K562 (cell line): ENCODE measurements at regions not wholly inside any gene's neighbourhood (a gene's known extent, or its start where the extent isn't known, plus 50 kb on each side); places are given as distances from the start of the nearest gene placed in this dataset.

Experiments used
- CTCF ChIP-seq, 3 experiments: IDR thresholded peaks in 2 of 3; conservative IDR thresholded peaks in 1 of 3; 2 replicates each; pipeline ENCODE4 v1.5.1; 2011 to 2012; ENCODE audit warnings: low read length in 3 of 3, mild to moderate bottlenecking in 3 of 3, control low read depth in 2 of 3, improper control_type of control experiment in 1 of 3, inconsistent platforms in 1 of 3, low read depth in 1 of 3, mixed read lengths in 1 of 3, moderate library complexity in 1 of 3; ENCODE audit not compliant: insufficient read depth in 2 of 3
- ILF3 ChIP-seq: fragments of 450-650 bp; IDR thresholded peaks from 2 replicates; pipeline ENCODE4 v1.6.1; 2018; ENCODE audit warnings: antibody characterized with exemption, mild to moderate bottlenecking, moderate library complexity, borderline replicate concordance
- TRIM24 ChIP-seq, 2 experiments: fragments of 450-650 bp; IDR thresholded peaks; 2 replicates each; pipeline ENCODE4 v1.6.1; 2016

GRCh38 chr13:86932776-86933334, 738.3 kb upstream of the SLITRK5 start:
- TF ChIP-seq TRIM24 (IDR thresholded peaks at IDR 0.05) (no peak), ILF3 (no peak), CTCF (IDR thresholded peaks at IDR 0.05 in 2 of 3, conservative IDR thresholded peaks at IDR 0.05 in 1 of 3; ENCODE audit: insufficient read depth in 2 of 3, low read depth in 1 of 3, low read length in 3 of 3) (no peak)
